T-helper 9 cell (primary cell): ENCODE measurements at regions not wholly inside any gene's neighbourhood (a gene's known extent, or its start where the extent isn't known, plus 50 kb on each side); places are given as distances from the start of the nearest gene placed in this dataset.
"Not testable (repeated sequence)": the region's sequence is repeated elsewhere in the genome, so short reads cannot be mapped to it uniquely, and the experiment has no call there.

Experiments
- DNase-seq: peaks from one replicate; pipeline ENCODE4 v3.0.0-alpha.2; 2020

GRCh38 chr3:110343376-110343775, 728.2 kb upstream of the NECTIN3 start:
- DNase-seq: no peak

- no peak for DNase-seq
Observed at GRCh38 chr3:110343945-110344344, 727.7 kb upstream of the NECTIN3 start.

GRCh38 chr3:110344487-110344886, 727.1 kb upstream of the NECTIN3 start:
- no peak for DNase-seq

GRCh38 chr3:110344897-110345767, 726.5 kb upstream of the NECTIN3 start:
- DNase-seq: no peak

GRCh38 chr3:110349295-110349694, 722.3 kb upstream of the NECTIN3 start:
- DNase-seq: no peak

GRCh38 chr3:110352841-110353604, 718.6 kb upstream of the NECTIN3 start:
- DNase-seq: no peak

- no peak for DNase-seq
Observed at GRCh38 chr3:110362751-110363150, 708.9 kb upstream of the NECTIN3 start.

- DNase-seq: not testable (repeated sequence)
Observed at GRCh38 chr3:110367289-110367688, 704.3 kb upstream of the NECTIN3 start.

- DNase-seq: no peak
Observed at GRCh38 chr3:110375751-110376518, 695.7 kb upstream of the NECTIN3 start.

GRCh38 chr3:110378481-110378880, 693.1 kb upstream of the NECTIN3 start:
- no peak for DNase-seq

GRCh38 chr3:110381992-110382391, 689.6 kb upstream of the NECTIN3 start:
- no peak for DNase-seq

GRCh38 chr3:110383356-110383755, 688.3 kb upstream of the NECTIN3 start:
- DNase-seq: no peak

- DNase-seq: no peak
Observed at GRCh38 chr3:110384601-110385000, 687.0 kb upstream of the NECTIN3 start.

GRCh38 chr3:110389005-110389404, 682.6 kb upstream of the NECTIN3 start:
- DNase-seq: no peak

GRCh38 chr3:110390372-110390771, 681.2 kb upstream of the NECTIN3 start:
- DNase-seq: no peak

GRCh38 chr3:110391042-110391441, 680.6 kb upstream of the NECTIN3 start:
- no peak for DNase-seq

GRCh38 chr3:110391640-110392395, 679.8 kb upstream of the NECTIN3 start:
- DNase-seq: no peak

- no peak for DNase-seq
Observed at GRCh38 chr3:110393941-110394340, 677.7 kb upstream of the NECTIN3 start.

- DNase-seq: no peak
Observed at GRCh38 chr3:110397115-110397514, 674.5 kb upstream of the NECTIN3 start.

GRCh38 chr3:110400315-110400714, 671.3 kb upstream of the NECTIN3 start:
- DNase-seq: no peak

- no peak for DNase-seq
Observed at GRCh38 chr3:110405830-110406585, 665.6 kb upstream of the NECTIN3 start.

GRCh38 chr3:110413266-110413665, 658.4 kb upstream of the NECTIN3 start:
- DNase-seq: no peak
